ENCODE measurements at regions not wholly inside any gene's neighbourhood (a gene's known extent, or its start where the extent isn't known, plus 50 kb on each side); places are given as distances from the start of the nearest gene placed in this dataset.

GRCh38 chr1:98196012-98196411 is 275.2 kb upstream of the DPYD start:
- Histone ChIP-seq H3K27me3 (ENCODE audit: insufficient read depth, low read length) (no peaks in the 10 kb centered on the region), H3K36me3 (ENCODE audit: control insufficient read depth in 1 of 2, insufficient read depth in 2 of 2, low read length in 2 of 2) (no peaks in the 10 kb centered on the region), H3K4ac (ENCODE audit: low read depth, low read length) (no peak overlapping the region), H3K9ac (ENCODE audit: low read length) (no peak overlapping the region), H2AFZ (ENCODE audit: insufficient read depth, low read length, poor library complexity) (no peak overlapping the region), H3K27ac (ENCODE audit: low read depth, low read length) (no peak overlapping the region), H3K14ac (ENCODE audit: low read length) (no peak overlapping the region), H4K8ac (ENCODE audit: low read depth, low read length) (no peak overlapping the region), H2BK5ac (ENCODE audit: low read depth, low read length, poor library complexity) (no peak overlapping the region), H3K9me3 (ENCODE audit: insufficient read depth, low read depth, low read length) (no peaks in the 10 kb centered on the region), H2AK5ac (ENCODE audit: low read length) (no peak overlapping the region), H4K91ac (ENCODE audit: low read depth, low read length) (no peak overlapping the region), H3K79me2 (ENCODE audit: control insufficient read depth, insufficient read depth, low read length, poor library complexity) (no peaks in the 10 kb centered on the region), H3K4me2 (ENCODE audit: low read length) (no peak overlapping the region), H4K12ac (ENCODE audit: low read depth, low read length) (no peak overlapping the region), H2BK120ac (ENCODE audit: insufficient read depth, low read length, poor library complexity) (no peak overlapping the region), H3K79me1 (ENCODE audit: low read length) (no peaks in the 10 kb centered on the region), H2BK12ac (ENCODE audit: low read length) (no peak overlapping the region), H3K4me1 (ENCODE audit: control insufficient read depth in 1 of 2, insufficient read depth in 2 of 2, low read length in 2 of 2) (no peaks in the 10 kb centered on the region), H3K23ac (ENCODE audit: low read length) (no peak overlapping the region), H3K4me3 (ENCODE audit: low read depth, low read length) (no peak overlapping the region), H3K18ac (ENCODE audit: low read length) (no peak overlapping the region)
- no peak for DNase-seq
- no CpG with 5 or more reads among the region's 2 CpGs for WGBS (ENCODE audit: extremely low coverage, insufficient coverage, insufficient read length)

GRCh38 chr1:98188774-98189173 is 267.9 kb upstream of the DPYD start:
- H2AFZ ChIP-seq (ENCODE audit: insufficient read depth, low read length, poor library complexity) = no peak overlapping the region
- H3K79me1 ChIP-seq (ENCODE audit: low read length) = no peaks in the 10 kb centered on the region
- H3K36me3 ChIP-seq (ENCODE audit: control insufficient read depth in 1 of 2, insufficient read depth in 2 of 2, low read length in 2 of 2) = no peaks in the 10 kb centered on the region
- no peak overlapping the region for H3K4ac ChIP-seq (ENCODE audit: low read depth, low read length)
- no peak overlapping the region for H2BK12ac ChIP-seq (ENCODE audit: low read length)
- no peak overlapping the region for H2BK120ac ChIP-seq (ENCODE audit: insufficient read depth, low read length, poor library complexity)
- H3K27ac ChIP-seq (ENCODE audit: low read depth, low read length) = no peak overlapping the region
- H3K4me1 ChIP-seq (ENCODE audit: control insufficient read depth in 1 of 2, insufficient read depth in 2 of 2, low read length in 2 of 2) = no peaks in the 10 kb centered on the region
- no peaks in the 10 kb centered on the region for H3K27me3 ChIP-seq (ENCODE audit: insufficient read depth, low read length)
- no peak overlapping the region for H4K12ac ChIP-seq (ENCODE audit: low read depth, low read length)
- H3K18ac ChIP-seq (ENCODE audit: low read length) = no peak overlapping the region
- H3K4me2 ChIP-seq (ENCODE audit: low read length) = no peak overlapping the region
- no CpG with 5 or more reads among the region's 1 CpG for WGBS (ENCODE audit: extremely low coverage, insufficient coverage, insufficient read length)
- H4K8ac ChIP-seq (ENCODE audit: low read depth, low read length) = no peak overlapping the region
- no peak overlapping the region for H2AK5ac ChIP-seq (ENCODE audit: low read length)
- H2BK5ac ChIP-seq (ENCODE audit: low read depth, low read length, poor library complexity) = no peak overlapping the region
- no peaks in the 10 kb centered on the region for H3K79me2 ChIP-seq (ENCODE audit: control insufficient read depth, insufficient read depth, low read length, poor library complexity)
- H3K9me3 ChIP-seq (ENCODE audit: insufficient read depth, low read depth, low read length) = no peaks in the 10 kb centered on the region
- no peak for DNase-seq
- no peak overlapping the region for H3K9ac ChIP-seq (ENCODE audit: low read length)
- no peak overlapping the region for H4K91ac ChIP-seq (ENCODE audit: low read depth, low read length)
- H3K4me3 ChIP-seq (ENCODE audit: low read depth, low read length) = no peak overlapping the region
- no peak overlapping the region for H3K14ac ChIP-seq (ENCODE audit: low read length)
- H3K23ac ChIP-seq (ENCODE audit: low read length) = no peak overlapping the region

- no peak overlapping the region for H2AK5ac ChIP-seq (ENCODE audit: low read length)
- H3K4me3 ChIP-seq (ENCODE audit: low read depth, low read length) = no peak overlapping the region
- H4K91ac ChIP-seq (ENCODE audit: low read depth, low read length) = no peak overlapping the region
- no peaks in the 10 kb centered on the region for H3K4me1 ChIP-seq (ENCODE audit: control insufficient read depth in 1 of 2, insufficient read depth in 2 of 2, low read length in 2 of 2)
- H3K23ac ChIP-seq (ENCODE audit: low read length) = no peak overlapping the region
- no peak overlapping the region for H3K14ac ChIP-seq (ENCODE audit: low read length)
- H3K18ac ChIP-seq (ENCODE audit: low read length) = no peak overlapping the region
- H3K9ac ChIP-seq (ENCODE audit: low read length) = no peak overlapping the region
- no peaks in the 10 kb centered on the region for H3K79me2 ChIP-seq (ENCODE audit: control insufficient read depth, insufficient read depth, low read length, poor library complexity)
- no peaks in the 10 kb centered on the region for H3K27me3 ChIP-seq (ENCODE audit: insufficient read depth, low read length)
- H3K4me2 ChIP-seq (ENCODE audit: low read length) = no peak overlapping the region
- H3K27ac ChIP-seq (ENCODE audit: low read depth, low read length) = no peak overlapping the region
- no peaks in the 10 kb centered on the region for H3K36me3 ChIP-seq (ENCODE audit: control insufficient read depth in 1 of 2, insufficient read depth in 2 of 2, low read length in 2 of 2)
- H4K8ac ChIP-seq (ENCODE audit: low read depth, low read length) = no peak overlapping the region
- no peak overlapping the region for H3K4ac ChIP-seq (ENCODE audit: low read depth, low read length)
- no peak overlapping the region for H2BK120ac ChIP-seq (ENCODE audit: insufficient read depth, low read length, poor library complexity)
- H3K79me1 ChIP-seq (ENCODE audit: low read length) = no peaks in the 10 kb centered on the region
- H2BK5ac ChIP-seq (ENCODE audit: low read depth, low read length, poor library complexity) = no peak overlapping the region
- H2AFZ ChIP-seq (ENCODE audit: insufficient read depth, low read length, poor library complexity) = no peak overlapping the region
- H4K12ac ChIP-seq (ENCODE audit: low read depth, low read length) = no peak overlapping the region
- no peak for DNase-seq
- no peak overlapping the region for H2BK12ac ChIP-seq (ENCODE audit: low read length)
- WGBS (ENCODE audit: extremely low coverage, insufficient coverage, insufficient read length) = no CpG with 5 or more reads among the region's 2 CpGs
- H3K9me3 ChIP-seq (ENCODE audit: insufficient read depth, low read depth, low read length) = no peaks in the 10 kb centered on the region
Measured at GRCh38 chr1:98184856-98185255, 264.0 kb upstream of the DPYD start.

- Histone ChIP-seq H3K79me1 (ENCODE audit: low read length) (no peaks in the 10 kb centered on the region), H2AFZ (ENCODE audit: insufficient read depth, low read length, poor library complexity) (no peak overlapping the region), H3K9ac (ENCODE audit: low read length) (no peak overlapping the region), H4K12ac (ENCODE audit: low read depth, low read length) (no peak overlapping the region), H3K4ac (ENCODE audit: low read depth, low read length) (no peak overlapping the region), H3K18ac (ENCODE audit: low read length) (no peak overlapping the region), H2BK12ac (ENCODE audit: low read length) (no peak overlapping the region), H3K79me2 (ENCODE audit: control insufficient read depth, insufficient read depth, low read length, poor library complexity) (no peaks in the 10 kb centered on the region), H3K4me2 (ENCODE audit: low read length) (no peak overlapping the region), H3K4me3 (ENCODE audit: low read depth, low read length) (no peak overlapping the region), H4K91ac (ENCODE audit: low read depth, low read length) (no peak overlapping the region), H3K9me3 (ENCODE audit: insufficient read depth, low read depth, low read length) (no peaks in the 10 kb centered on the region), H2BK120ac (ENCODE audit: insufficient read depth, low read length, poor library complexity) (no peak overlapping the region), H3K4me1 (ENCODE audit: control insufficient read depth in 1 of 2, insufficient read depth in 2 of 2, low read length in 2 of 2) (no peaks in the 10 kb centered on the region), H3K14ac (ENCODE audit: low read length) (no peak overlapping the region), H4K8ac (ENCODE audit: low read depth, low read length) (no peak overlapping the region), H3K23ac (ENCODE audit: low read length) (no peak overlapping the region), H2BK5ac (ENCODE audit: low read depth, low read length, poor library complexity) (no peak overlapping the region), H3K36me3 (ENCODE audit: control insufficient read depth in 1 of 2, insufficient read depth in 2 of 2, low read length in 2 of 2) (no peaks in the 10 kb centered on the region), H3K27ac (ENCODE audit: low read depth, low read length) (no peak overlapping the region), H3K27me3 (ENCODE audit: insufficient read depth, low read length) (no peaks in the 10 kb centered on the region), H2AK5ac (ENCODE audit: low read length) (no peak overlapping the region)
- no peak for DNase-seq
- no CpG with 5 or more reads among the region's 1 CpG for WGBS (ENCODE audit: extremely low coverage, insufficient coverage, insufficient read length)
Measured at GRCh38 chr1:98181036-98181764, 260.4 kb upstream of the DPYD start.

Data from trophoblast cell (in vitro differentiated cells and primary cell).